T-helper 2 cell treated with Interferon-gamma antibody and Interleukin-4, amounts not matched to agents 100 ng/mL and 5 ng/mL, for 36 hours (primary cell): ENCODE measurements at regions not wholly inside any gene's neighbourhood (a gene's known extent, or its start where the extent isn't known, plus 50 kb on each side); places are given as distances from the start of the nearest gene placed in this dataset.
"Not testable (repeated sequence)": the region's sequence is repeated elsewhere in the genome, so short reads cannot be mapped to it uniquely, and the experiment has no call there.

Experiments
- intact Hi-C: fragments of 100-400 bp; cut with micrococcal nuclease; formaldehyde crosslinking; loops from one replicate; pipeline ENCODE4 v1.15.1; 2023

DNA sequence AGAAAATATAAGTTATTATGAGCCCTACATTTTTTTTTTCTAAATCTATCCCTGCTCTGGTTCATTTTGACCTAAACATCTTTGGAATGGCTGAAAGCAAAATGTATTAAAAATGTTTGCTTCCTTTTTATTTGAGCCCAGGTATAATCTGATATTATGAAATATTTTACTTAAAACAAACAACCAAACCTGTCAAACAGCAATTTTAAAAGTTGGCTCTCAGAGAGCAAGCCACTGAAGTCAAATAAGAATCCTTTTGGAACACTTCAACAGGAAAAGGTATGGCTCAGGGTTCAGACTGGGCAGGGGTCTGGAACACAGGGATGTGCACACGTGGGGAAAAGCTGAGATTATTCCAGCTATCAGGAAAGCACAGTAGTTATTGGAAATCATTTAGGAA is 782.9 kb downstream of the CCSER2 start:
- intact Hi-C loops, result no loop called here

DNA sequence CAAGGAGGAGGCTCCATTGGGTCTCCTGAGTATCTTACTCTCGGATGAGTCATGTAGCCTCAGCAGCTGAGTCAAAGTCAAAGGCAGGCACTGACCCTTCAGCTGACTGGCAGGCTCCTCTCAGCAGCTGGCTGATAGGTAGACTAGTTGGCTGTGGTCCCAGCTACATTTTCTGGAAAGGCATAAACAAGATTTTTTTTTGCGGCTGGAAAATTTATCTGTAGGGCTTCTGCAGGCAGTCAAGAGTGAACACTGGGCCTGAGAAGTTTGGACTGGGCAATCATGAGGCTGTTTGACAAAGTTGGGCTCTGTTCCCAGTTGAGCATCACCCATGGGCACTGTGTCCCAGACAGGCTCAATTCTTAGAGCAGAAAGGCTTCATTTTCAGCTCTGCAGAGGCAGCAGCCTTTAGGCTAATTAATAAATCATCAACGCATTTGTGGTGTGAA is 796.2 kb downstream of the CCSER2 start:
- intact Hi-C loops, result no loop called here

DNA sequence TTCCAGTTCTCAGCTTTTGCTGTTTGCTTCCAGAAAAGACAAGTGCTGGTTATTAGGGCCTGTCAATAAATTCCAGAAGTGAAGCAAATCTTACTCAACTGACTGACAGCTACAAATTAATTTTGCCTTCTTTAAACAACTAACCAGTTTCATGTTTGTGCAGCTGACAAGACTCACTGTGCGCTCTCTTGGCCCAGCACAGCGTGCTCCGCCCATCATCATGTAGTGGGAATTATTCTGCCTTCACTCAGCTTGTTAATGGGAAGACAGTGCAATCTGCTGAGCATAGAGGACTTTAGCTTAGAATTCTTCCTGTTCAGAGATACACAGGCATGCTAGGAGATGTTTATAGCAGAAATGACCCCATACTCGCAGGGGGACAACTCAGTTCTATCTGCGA is 808.9 kb downstream of the CCSER2 start:
- intact Hi-C loops, result no loop called here

DNA sequence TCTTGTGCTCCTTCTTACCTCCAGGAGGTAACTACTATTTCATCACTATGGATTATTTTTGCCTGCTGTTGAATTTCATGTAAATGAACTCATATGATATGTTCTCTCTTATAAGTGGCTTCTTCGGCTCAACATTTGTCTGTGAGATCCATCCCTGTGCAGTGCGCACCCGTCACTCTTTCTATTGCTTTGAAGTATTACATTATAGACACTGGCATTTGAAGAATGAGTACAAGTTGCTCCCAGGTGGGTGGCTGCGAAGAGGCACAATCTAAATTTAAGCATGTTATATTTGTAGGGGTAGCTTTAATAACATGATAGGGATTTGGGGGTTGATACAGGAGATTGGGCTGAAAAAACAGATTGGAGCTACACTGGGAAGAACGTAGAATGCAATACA is 809.7 kb downstream of the CCSER2 start:
- intact Hi-C loops, result no loop called here

DNA sequence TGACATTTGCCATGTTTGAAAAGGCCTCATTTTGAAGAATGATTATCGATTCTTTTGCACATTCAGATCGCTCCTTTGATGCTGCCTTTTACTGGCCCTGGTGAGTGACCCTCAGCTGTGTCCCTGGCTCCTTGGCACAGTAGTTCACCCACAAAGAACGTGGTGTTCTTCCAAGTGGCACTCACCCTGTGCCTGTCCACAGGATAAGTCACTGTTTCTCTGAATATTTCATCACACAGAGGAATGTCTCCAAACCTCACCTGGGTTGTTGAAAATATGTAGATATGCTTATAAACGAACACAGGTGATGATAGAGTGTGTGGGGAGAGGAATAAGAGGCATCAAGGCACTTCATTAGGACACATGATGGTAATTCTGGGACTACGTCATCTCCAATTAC is 810.7 kb downstream of the CCSER2 start:
- intact Hi-C loops, result no loop called here

DNA sequence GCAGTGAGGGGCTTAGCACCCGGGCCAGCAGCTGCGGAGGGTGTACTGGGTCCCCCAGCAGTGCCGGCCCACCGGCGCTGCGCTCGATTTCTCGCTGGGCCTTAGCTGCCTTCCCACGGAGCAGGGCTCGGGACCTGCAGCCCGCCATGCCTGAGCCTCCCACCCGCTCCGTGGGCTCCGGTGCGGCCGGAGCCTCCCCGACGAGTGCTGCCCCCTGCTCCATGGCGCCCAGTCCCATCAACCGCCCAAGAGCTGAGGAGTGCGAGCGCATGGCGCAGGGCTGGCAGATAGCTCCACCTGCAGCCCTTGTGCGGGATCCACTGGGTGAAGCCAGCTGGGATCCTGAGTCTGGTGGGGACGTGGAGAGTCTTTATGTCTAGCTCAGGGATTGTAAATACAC is 813.1 kb downstream of the CCSER2 start:
- intact Hi-C loops, result not testable (repeated sequence)

DNA sequence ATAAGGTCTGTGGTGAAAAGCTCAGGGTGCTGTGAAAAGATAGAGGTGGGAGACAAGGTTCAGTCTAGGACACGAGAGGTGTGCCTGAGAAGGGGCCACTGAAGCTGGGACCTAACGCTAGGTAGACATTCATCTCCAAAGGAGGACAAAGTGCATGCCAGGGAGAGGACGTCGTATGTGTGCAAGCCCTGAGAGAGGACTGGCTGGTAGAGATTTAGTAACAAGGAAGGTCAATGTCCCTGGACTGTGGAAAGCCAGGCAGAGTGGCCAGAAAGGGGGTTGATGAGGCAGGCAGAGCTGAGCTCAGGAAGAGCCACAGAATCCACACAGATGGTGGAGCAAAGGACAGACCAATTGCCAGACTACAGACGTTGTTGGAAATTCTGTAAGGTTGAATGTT is 817.6 kb downstream of the CCSER2 start:
- intact Hi-C loops, result no loop called here

DNA sequence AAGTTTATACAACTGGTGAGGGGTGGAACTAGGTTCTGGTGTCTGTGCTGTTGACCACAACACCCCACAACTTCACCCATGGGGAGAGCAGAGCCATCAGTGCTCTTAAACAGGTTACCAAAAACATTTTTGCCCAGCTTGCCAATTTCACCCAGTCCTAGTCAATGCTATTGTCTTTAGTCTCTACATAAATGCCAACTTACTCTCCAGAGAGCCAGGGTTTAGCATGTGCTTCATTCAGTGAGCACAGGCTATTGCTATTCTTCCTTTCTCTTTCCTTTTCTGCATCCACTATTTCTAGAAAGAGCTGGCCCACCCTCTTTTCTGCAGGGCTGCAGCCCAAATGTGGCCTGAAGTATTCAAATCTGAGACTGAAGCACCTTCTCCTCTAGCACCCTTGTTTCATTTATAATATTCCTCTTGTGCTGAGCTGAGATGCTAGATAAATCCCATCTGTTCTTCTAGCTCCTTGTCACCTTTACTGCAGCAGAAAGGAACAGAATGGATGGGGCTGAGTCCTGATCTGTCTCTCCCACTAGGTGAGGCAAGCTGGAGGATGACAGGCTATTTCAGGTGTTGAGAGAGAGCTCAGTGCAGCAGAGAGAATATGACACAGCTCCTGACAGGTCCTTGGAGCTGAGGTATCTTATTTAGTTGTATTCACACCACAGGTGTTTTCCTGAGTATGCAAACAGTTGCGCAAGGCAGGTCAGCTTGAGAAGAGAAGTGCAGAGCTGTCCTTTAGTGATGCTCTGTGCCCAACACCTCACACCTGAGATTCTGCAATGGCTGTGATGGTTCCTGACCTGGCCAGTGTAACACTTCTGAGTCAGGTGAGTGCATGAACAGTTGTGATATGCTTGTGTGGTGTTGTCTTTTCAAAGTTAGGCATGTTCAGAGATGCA is 819.2 kb downstream of the CCSER2 start:
- intact Hi-C loops, result no loop called here

DNA sequence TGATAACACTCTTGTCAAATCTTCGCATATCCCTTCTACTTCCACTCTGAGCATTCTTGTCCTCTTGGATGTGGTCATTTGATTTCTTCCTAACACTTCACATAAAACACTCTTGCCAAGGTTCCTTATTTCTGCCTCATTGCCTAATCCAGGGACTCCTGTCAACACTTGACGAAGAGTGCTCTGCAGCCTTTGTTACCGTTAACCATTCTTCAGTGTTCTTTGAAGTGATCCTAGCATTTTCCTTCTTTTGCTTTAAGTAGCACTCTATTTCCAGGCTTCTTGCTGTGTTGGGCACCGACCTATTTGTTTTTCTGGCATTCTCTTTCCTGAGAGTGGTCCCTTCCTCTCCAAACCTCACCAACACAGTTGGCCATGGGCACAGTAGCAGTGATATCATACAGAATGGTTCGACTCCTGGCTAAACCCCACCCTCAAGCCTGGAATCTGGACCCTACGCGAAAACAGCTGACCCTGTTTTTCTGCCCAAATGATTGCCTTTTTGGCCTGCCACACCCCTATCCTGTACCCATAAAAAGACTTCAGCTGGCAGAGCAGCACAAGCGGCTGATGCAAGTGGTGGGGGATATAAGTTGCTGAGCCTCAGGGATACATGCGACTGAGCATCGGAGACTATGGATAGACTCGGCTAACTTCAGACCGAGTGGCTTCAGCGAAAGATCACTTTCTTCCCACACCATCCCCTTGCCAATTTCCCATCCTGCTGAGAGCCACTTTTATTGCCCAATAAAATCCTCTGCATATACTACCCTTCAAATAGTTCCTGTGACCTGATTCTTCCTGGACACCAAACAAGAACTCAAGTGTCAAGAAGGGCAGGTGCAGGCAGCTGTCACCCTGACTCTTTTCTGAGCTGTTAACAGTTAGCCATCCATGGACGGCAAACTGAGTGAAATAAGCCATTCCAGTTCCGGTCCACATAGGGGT is 820.6 kb downstream of the CCSER2 start:
- intact Hi-C loops, result no loop called here

DNA sequence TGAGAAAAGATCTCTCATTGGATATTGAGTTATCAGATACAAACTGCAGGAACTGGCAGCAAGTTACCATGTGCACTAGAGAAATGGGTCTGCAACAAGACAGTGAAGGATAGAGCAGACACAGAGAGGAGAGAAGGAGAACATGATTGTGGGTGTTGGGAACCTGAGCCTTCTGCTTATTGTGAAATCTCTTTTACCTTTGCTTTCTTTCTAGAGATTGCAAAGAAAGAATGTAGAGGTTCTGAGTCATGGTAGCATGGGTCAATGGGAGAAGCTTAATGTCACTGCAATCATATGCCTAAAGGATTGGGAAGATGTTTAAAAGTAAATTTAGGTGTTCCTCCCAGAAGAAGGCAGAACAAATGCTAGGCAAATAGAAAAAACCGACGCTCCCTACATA is 821.4 kb downstream of the CCSER2 start:
- intact Hi-C loops, result no loop called here

DNA sequence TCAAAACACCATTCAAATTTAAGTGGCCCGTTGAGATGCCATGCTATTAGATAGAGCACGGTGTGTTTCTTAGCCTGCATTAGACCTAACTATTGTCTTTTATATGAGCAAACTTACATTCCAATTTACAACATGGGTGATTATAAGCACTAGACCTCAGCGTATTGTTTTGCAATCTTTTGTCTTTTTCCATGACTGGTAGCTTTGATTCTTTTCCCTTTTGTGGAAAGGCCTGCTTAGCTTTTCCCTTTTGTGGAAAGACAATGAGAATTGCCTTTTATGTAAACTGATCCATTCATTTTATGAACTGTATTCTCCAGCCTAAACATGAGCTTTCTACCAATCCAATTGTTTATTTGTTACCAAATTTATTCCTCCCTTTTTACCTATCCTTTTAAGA is 823.1 kb downstream of the CCSER2 start:
- intact Hi-C loops, result no loop called here

DNA sequence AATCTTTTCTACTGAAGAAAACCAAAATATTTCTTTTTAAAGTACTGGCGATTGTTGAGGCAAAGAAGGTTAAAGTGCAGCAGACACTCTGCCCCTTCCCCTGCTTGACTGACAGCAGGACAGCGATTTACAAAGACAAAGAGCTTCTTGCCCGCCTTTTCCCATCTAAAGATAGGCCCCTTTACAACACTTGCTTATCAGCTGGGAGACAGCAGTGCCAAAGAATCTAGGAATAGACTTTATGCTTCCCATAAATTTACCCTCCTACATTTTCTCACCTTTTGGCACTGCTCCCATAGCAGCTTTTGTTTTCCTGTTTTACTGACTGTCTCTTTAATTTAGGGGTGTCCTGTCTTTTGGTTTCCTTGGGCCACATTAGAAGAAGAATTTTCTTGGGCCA is 824.1 kb downstream of the CCSER2 start:
- intact Hi-C loops, result no loop called here

DNA sequence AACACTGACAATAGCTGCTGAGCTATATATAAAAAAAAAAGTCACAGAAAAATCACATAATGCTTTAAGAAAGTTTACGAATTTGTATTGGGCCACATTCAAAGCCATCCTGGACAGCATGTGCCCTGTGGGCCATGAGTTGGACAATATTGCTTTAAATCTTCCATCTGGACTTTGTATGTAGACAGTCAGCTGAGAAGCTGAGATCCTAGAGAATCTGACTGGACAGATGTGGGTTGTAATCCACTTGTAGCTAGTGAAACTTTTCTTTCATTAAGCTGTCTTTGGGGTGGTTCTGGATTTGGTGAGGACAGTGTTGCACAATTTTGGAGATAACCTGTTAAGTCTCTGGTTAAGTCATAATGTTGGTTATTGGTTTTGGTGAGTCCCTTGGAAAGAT is 824.5 kb downstream of the CCSER2 start:
- intact Hi-C loops, result no loop called here

DNA sequence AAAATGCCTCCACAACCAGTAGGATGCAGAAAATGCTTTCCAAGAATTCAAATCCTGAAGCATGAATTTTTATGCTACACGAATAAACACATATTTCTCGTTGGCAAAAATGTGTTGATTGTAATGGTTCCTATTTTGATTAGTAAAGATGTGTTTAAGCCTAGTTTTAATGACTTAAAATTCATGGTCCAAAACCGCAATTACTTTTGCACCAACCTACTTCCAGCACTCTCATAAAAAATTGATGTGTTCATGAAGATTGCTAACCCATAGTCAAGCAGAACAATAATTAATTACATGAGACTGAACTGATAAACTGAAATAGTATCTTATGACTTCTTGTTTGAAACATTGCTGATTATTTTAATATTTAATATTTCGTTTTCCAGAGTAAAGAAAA is 828.8 kb downstream of the CCSER2 start:
- intact Hi-C loops, result no loop called here

DNA sequence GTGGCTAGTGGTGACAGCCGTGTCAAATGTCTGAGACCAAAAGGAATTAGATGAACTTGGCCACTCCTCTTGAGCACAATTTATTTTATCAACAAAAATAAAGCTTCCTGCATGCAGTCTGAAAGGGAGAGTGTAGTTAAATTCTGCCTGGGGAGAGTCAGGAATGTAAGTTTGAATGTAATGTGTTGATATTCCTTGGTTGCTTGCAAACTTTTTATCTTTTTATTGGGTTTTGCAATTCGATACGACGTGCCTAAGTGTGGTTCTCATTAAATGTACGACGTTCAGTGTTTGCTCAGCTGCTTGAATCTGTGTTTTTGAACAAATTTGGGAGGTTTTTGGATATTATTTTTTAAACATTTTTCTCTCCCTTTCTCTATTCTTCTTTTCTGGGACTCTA is 839.9 kb downstream of the CCSER2 start:
- intact Hi-C loops, result no loop called here

DNA sequence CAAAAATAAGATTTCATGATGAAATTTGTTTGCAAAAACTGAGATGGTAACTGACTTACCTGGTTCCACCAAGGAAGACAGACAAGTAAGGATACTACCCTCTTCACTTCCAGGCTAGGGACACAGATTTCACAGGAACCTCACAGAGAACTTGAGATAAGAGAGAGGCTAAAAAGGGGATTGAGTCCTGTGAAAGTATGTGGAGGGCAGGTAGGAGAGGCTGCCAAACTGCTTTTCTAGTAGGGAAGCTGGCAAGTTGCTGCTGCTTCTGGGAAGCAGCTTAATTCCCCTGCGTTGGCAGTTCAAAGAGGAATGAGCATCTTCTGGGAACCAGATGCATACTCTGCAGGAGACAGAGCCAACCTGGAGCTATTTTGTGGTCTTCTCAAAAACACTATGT is 841.6 kb downstream of the CCSER2 start:
- intact Hi-C loops, result no loop called here

DNA sequence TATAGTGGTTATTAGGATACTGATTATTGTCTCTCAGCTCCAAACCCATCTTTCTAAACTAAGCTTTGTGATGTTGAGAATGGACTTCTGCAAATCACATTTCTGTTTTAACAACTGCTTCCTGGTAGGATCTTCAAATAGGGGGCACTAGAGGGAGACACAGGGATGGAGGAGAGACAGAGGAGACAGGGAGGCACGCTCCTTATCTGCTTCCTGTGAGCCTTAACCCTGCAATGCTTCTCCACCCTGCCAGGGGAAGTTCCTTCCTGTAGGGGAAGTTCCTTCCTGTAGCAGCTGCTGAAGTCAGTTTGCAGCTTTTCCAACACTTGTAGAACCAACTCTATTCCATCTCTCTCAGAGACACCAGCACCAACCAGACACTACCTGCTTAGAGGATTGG is 847.2 kb downstream of the CCSER2 start:
- intact Hi-C loops, result no loop called here

DNA sequence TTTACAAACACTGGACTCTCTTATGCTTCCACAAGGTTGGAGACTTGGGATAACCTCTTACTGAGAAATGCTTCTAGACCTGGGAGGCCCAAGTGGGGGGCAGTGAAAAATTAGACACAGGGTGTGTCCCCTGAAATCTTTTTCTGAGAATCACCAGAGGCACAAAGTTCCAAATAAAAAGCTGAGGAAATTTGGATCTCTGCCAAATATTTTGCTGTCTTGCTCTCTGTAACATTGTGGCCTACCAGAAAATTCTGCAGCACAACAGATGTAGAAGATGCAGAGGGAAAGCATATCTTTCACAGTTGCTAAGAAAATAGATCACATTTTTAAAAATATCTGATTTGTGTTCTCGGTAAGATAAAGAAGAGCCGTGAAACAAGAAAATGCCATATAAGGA is 849.4 kb downstream of the CCSER2 start:
- intact Hi-C loops, result no loop called here

DNA sequence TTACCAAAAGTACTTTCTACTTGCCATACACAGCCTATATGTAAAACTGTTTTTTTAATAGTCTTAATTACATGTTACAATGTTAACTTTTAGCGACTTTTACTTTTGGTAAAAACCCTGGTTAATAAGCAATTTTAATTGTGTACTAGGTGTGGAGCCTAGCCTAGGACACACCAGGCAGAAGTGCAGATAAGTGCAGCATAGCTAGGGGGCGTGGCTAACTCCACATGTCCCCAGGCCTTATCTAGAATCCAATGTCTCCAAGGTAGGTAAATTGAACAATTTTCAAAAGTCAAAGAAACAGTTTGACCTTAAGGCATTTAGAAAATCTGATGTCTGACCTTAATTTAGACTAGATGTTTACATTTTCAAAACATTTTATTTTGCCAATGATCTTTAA is 858.7 kb downstream of the CCSER2 start:
- intact Hi-C loops, result no loop called here

DNA sequence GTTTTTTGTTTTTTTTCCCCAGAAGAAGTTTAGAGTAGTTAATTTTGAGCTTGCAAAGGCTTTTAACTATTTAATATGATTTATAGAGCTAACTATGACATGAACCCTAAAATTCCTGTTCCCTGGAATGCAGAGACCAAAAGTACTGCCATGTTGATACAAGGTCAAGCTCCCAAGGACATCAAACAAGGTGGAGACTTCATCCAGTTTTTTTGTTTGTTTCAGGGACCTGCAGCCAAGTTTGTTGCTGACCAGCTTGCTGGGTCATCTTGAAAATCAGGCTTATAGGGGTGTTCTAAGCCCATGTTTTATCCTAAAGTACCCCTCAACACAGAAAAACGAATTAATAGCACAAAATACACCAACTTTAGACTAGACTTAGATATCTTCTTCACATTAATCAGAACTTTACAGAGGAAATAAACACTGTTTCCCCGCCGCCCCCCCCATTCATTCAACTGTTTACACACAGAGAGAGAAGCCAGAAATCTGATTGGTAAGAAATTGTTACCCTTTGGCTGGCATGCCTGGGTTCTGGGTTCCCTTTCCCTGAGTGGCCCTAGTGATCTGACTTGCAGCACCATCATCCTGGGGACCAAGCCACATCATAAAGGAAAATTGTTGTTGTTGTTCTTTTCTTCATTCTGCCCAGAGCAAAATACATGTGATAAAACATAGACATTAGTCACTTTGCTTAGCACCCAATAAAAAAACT is 860.5 kb downstream of the CCSER2 start:
- intact Hi-C loops, result no loop called here

DNA sequence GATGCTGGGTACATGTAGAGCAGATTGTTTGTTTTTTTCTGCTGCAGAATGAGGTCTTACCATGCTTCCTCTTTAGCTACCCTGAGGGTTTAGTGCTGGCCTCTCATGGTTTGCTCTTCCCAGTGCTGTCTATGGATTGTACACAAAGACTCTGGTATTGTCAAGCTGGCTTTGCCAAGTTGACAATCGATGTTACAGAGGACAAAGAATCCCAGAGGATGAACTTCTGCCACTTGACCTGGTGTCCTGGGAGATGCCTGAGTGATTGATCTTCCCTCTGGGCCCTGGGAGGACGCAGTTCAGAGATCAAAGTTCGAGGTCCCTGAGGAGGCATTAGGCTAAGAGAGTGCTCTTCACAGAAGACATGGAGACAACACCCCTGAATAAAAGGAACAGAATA is 865.4 kb downstream of the CCSER2 start:
- intact Hi-C loops, result no loop called here

DNA sequence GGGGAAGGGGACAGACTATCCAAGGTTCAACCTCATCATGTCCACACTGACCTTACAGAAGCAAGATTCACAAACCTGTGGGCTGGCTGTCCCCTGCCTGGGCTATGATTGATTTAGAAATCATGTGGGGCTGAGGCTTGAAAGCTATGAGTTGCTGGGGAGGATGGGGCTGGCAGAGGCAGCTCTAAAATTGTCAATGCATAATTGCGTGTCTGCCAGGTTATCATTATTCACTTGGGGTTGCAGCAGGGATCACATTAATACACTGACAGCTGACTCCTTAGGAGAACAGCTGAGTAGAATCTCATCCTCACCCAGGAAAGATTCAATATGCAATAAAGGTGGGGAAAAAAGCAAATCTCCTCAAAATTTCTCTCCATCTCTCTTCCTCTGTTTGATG is 866.3 kb downstream of the CCSER2 start:
- intact Hi-C loops, result no loop called here
